ENCODE measurements at regions not wholly inside any gene's neighbourhood (a gene's known extent, or its start where the extent isn't known, plus 50 kb on each side); places are given as distances from the start of the nearest gene placed in this dataset.

DNA sequence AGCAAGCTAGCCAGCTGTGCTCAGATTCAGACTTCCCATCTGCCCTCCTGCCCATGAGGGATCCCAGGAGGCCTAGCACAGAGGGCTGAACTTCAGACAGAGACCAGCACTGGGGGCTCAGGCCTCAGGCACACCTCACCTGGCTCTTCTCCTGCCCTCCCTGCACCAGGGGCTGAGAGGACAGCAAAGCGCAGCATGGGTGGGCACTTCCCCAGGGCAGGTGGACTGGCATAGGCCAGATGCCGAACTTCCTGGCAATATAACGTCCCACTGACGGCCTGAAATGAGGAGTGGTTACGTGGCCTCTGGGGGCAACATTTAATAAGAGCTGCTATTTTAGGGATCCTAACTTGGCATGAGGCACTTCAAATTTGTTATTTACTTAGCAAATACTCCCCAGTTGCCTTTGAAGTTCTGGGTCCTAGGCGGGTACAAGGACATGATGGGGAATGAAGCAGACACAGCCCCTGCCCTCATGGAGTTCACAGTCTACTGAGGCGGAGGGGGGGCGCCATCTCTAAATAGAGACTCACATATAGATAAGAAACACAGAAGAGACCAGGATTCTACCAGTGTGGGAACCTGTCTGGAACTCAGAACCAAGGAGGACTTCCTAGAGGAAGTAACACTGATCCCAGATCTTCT lies 101.8 kb upstream of the ZMIZ1 start:
- TF ChIP-seq, protein P1, sequence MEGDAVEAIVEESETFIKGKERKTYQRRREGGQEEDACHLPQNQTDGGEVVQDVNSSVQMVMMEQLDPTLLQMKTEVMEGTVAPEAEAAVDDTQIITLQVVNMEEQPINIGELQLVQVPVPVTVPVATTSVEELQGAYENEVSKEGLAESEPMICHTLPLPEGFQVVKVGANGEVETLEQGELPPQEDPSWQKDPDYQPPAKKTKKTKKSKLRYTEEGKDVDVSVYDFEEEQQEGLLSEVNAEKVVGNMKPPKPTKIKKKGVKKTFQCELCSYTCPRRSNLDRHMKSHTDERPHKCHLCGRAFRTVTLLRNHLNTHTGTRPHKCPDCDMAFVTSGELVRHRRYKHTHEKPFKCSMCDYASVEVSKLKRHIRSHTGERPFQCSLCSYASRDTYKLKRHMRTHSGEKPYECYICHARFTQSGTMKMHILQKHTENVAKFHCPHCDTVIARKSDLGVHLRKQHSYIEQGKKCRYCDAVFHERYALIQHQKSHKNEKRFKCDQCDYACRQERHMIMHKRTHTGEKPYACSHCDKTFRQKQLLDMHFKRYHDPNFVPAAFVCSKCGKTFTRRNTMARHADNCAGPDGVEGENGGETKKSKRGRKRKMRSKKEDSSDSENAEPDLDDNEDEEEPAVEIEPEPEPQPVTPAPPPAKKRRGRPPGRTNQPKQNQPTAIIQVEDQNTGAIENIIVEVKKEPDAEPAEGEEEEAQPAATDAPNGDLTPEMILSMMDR (conservative IDR thresholded peaks at IDR 0.05 in 1 of 2, IDR thresholded peaks at IDR 0.05 in 1 of 2; ENCODE audit: low read depth in 1 of 2, low read length in 2 of 2) = no peak
- TF ChIP-seq EZH2 (IDR thresholded peaks at IDR 0.05; ENCODE audit: low read length, missing control alignments) = no peak
